Memory B cell (primary cell): ENCODE measurements at regions not wholly inside any gene's neighbourhood (a gene's known extent, or its start where the extent isn't known, plus 50 kb on each side); places are given as distances from the start of the nearest gene placed in this dataset.
"Not testable (repeated sequence)": the region's sequence is repeated elsewhere in the genome, so short reads cannot be mapped to it uniquely, and the experiment has no call there.

Source experiments
- ATAC-seq: fragments of 150-1000 bp; cut with Tn5 transposase; 2 replicates; pipeline ENCODE4 v1.10.0; 2021; ENCODE audit warnings: low read depth, mild to moderate bottlenecking, moderate library complexity
- DNase-seq, 2 donors: peaks; one replicate each; pipeline ENCODE4 v3.0.0; 2022; ENCODE audit warnings: low spot score in 2 of 2
- H3K27ac Mint-ChIP-seq: one replicate; pipeline ENCODE4 v1.8.0; 2022; ENCODE audit warnings: mild to moderate bottlenecking, moderate library complexity, mixed read lengths
- H3K27me3 Mint-ChIP-seq: one replicate; pipeline ENCODE4 v1.8.0; 2022; ENCODE audit warnings: mixed read lengths
- H3K36me3 Mint-ChIP-seq: one replicate; pipeline ENCODE4 v1.8.0; 2022; ENCODE audit warnings: mild to moderate bottlenecking, mixed read lengths
- H3K4me1 Mint-ChIP-seq: one replicate; pipeline ENCODE4 v1.8.0; 2022; ENCODE audit warnings: mixed read lengths
- H3K4me3 Mint-ChIP-seq: one replicate; pipeline ENCODE4 v1.8.0; 2022; ENCODE audit warnings: mild to moderate bottlenecking, moderate library complexity, mixed read lengths
- H3K9me3 Mint-ChIP-seq: one replicate; pipeline ENCODE4 v1.8.0; 2022; ENCODE audit warnings: mixed read lengths

DNA sequence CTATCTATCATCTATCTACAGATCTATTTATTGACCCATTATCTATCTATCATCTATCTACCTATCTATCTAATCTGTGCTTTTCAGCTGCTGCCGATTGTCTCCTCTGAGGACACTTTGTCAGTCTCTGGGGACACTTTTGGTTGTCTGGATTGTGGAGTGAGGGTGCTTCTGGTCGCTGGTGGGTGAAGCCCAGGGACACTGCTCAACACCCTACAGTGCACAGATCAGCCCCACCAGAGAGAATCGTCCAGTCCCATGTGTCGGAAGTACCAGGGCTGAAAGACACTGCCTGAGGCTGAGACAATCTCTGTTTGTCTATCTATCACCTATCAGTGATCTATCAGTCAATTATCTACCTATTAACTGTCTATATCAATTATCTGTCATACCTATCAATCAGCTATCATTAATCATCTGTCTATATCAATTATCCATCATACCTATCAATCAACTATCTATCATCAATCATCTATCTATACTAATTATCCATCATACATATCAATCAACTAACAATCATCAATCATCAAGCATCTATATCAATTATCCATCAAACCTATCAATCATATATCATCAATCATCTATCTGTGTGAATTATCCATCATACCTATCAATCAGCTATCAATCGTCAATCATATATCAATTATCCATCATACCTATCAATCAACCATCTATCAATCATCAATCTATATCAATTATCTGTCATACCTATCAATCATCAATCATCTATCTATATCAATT lies 70.0 kb upstream of the PPP2R3B start:
- Mint-ChIP-seq H3K36me3 (peaks cover 3% of the 10 kb centered on the region), H3K27me3 (peaks cover 17% of the 10 kb centered on the region), H3K4me1 (peaks cover 2% of the 10 kb centered on the region), H3K4me3 (no peak overlapping the region), H3K27ac (no peak overlapping the region), H3K9me3 (peaks cover 14% of the 10 kb centered on the region)
- DNase-seq, result no peak
- no peak for ATAC-seq

GRCh38 chrX:457292-457679 lies 70.6 kb upstream of the PPP2R3B start:
- H3K9me3 Mint-ChIP-seq, result peaks cover 17% of the 10 kb centered on the region
- ATAC-seq (no peak), DNase-seq (no peak)
- no peak overlapping the region for H3K27ac Mint-ChIP-seq
- H3K27me3 Mint-ChIP-seq, result peaks cover 15% of the 10 kb centered on the region
- H3K36me3 Mint-ChIP-seq, result peaks cover 3% of the 10 kb centered on the region
- H3K4me1 Mint-ChIP-seq, result peaks cover 2% of the 10 kb centered on the region
- H3K4me3 Mint-ChIP-seq, result no peak overlapping the region

- Mint-ChIP-seq H3K9me3 (peaks cover 15% of the 10 kb centered on the region), H3K27me3 (peaks cover 8% of the 10 kb centered on the region), H3K4me1 (peaks cover 2% of the 10 kb centered on the region), H3K4me3 (no peak overlapping the region), H3K36me3 (peaks cover 3% of the 10 kb centered on the region), H3K27ac (no peak overlapping the region)
- DNase-seq (no peak), ATAC-seq (no peak)
Measured at GRCh38 chrX:458631-459061, 71.9 kb upstream of the PPP2R3B start.

DNA sequence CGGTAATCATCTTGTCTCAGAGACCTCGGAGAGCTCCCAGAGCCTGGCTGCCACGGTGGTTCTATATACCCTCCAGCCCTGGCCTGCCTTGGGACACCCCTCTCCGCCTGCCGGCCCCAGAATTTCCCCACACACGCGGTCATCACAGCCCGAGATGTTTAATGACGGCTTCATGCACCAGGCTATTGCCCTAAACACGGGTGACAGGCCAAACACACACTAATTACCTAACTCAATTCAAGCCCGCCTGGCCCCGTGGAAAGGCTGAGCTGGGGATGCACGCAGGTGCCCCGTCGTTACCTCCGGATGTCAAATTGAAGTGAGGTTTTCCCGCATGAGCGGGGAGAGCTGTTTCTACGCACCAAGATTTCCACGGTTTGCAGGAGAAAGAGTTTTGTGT lies 72.9 kb upstream of the PPP2R3B start:
- Mint-ChIP-seq H3K9me3 (peaks cover 15% of the 10 kb centered on the region), H3K27ac (no peak overlapping the region), H3K36me3 (peaks cover 3% of the 10 kb centered on the region), H3K4me1 (peaks cover 2% of the 10 kb centered on the region), H3K4me3 (no peak overlapping the region), H3K27me3 (peaks cover 8% of the 10 kb centered on the region)
- ATAC-seq (no peak), DNase-seq (no peak)

DNA sequence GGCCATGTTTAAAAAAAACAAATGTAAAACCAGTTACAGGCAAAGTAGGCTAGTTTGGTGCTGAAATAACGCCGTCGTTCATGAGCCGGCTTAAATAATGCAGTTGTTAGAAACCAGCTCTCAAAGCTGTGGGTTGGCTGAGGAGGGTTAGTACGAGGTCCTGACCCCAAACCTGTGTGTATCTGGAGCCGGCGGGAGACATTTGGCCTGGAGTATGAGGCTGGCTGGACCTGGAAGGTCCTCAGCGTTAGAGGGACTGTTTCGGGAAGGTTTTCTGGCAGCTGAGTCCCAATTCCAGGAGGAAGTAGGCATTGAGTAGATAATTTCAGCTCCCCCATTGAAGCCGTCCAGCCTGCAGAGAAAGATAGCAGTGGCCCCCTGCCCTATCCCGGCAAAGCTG lies 73.4 kb upstream of the PPP2R3B start:
- Mint-ChIP-seq H3K27ac (no peak overlapping the region), H3K27me3 (peaks cover 8% of the 10 kb centered on the region), H3K9me3 (peaks cover 15% of the 10 kb centered on the region), H3K4me1 (peaks cover 2% of the 10 kb centered on the region), H3K4me3 (no peak overlapping the region), H3K36me3 (peaks cover 3% of the 10 kb centered on the region)
- DNase-seq (no peak), ATAC-seq (no peak)

DNA sequence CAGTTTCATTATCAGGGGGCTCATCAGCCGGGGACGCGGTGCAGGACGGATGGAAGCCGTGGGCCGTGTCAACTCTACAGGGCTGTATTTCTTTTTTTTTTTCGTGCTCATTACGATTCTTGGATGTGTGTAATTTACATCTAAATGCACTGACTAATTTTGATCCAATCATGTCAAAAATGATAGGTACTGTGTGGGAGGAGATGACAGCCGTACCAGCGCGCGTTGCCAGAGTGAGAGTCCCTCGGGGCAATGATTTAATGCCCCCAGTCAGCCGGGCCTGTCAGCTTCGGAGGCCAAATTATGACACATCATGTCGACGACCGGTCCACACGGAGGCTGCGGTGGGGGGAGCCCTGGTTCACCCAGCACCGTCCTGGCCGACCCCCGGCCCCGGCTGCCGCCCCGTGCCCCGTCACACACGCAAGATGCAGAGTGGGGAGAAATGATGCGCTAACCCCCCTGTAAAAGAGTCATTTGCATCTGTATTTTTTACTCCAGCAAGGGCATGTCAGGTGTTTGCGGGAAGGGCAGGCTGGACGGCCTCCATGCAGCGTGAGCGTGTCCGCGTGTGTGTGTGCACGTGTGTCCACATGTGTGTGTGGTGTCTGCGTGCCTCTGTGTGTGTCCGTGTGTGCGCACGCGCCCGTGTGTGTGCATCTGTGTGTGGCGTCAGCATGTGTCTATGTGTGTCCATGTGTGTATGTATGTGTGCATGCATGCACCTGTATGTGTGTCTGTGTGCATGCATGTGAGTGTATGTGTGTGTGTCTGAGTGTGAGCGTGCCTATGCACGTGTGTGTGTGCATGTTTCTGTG lies 74.3 kb upstream of the PPP2R3B start:
- no peak overlapping the region for H3K27ac Mint-ChIP-seq

DNA sequence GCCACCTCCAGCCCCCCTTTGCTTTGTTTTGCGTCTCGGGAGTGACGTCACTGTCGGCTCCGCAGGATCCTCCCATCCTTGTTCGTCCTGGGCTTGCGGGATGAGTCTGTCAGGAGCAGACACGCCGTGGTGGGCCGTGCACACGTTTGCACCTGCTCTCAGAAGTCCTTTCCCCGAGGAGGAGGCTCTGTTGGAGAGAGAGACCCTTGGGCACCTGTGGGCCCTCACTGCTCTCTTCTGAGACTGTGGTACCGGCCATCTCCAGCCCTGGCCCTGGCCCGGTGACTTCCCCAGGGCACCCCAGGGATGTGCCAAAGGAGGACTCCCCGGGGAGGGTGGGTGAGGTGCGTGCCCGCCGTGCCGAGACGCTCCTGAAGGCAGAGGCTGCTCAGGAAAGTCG lies 76.1 kb upstream of the PPP2R3B start:
- Mint-ChIP-seq H3K4me3 (no peak overlapping the region), H3K27me3 (no peaks in the 10 kb centered on the region), H3K27ac (no peak overlapping the region), H3K9me3 (peaks cover 12% of the 10 kb centered on the region), H3K36me3 (no peaks in the 10 kb centered on the region), H3K4me1 (peaks cover 2% of the 10 kb centered on the region)
- ATAC-seq (no peak), DNase-seq (no peak)

More for the DNA sequence above, 74.3 kb upstream of the PPP2R3B start:
- Mint-ChIP-seq H3K4me1 (peaks cover 2% of the 10 kb centered on the region), H3K4me3 (no peak overlapping the region), H3K9me3 (peaks cover 14% of the 10 kb centered on the region), H3K27me3 (peaks cover 7% of the 10 kb centered on the region), H3K36me3 (peaks cover 2% of the 10 kb centered on the region)
- DNase-seq (no peak), ATAC-seq (no peak)

DNA sequence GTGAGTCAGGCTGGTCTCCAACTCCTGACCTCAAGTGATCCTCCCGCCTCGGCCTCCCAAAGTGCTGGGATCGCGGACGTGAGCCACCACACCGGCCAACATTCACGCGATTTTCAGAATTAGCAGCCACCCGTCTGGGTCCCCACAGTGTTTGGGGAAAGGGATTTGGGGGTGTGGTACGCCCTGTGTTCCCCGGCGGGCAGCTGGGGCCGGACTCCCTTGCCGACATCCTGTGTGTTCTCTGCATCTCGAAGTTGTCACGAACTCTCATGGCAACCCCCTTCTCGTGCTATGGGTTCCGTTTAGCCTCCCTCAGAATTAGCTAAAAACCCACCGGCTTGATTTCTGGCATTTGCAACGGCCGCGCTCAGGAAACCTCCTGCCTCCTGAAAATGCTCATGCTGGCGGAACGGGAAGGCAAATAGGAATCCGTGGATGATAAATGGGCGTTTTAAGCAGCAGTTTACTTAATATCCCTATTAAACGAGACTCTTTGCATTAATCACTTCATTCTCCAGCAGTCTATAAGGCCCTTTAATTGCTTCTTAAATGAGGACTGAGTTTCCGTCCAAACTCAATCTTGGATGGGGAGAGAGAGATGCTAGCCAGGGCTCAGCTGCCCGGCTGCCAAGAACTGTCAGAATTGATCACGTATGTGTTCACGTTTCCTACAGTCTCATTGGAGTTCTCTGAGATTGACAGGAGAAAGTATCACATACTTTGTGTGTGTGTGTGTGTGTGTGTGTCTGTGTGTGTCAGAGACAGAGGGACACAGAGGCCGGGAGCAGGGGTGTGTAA lies 78.9 kb upstream of the PPP2R3B start:
- Mint-ChIP-seq H3K27ac (no peak overlapping the region), H3K4me1 (peaks cover 2% of the 10 kb centered on the region), H3K27me3 (no peaks in the 10 kb centered on the region), H3K36me3 (no peaks in the 10 kb centered on the region), H3K9me3 (peaks cover 12% of the 10 kb centered on the region), H3K4me3 (no peak overlapping the region)
- ATAC-seq, result no peak
- DNase-seq, result no peak

DNA sequence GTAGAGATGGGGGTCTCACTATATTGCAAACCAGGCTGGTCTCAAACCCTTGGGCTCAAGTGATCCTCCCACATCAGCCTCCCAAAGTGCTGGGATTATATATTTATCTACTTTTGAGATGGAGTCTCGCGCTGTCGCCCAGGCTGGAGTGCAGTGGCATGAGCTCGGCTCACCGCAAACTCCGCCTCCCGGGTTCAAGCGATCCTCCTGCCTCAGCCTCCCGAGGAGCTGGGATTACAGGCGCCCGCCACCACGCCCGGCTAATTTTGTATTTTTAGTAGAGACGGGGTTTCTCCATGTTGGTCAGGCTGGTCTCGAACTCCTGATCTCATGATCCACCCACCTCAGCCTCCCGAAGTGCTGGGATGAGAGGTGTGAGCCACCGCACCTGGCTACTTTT lies 80.1 kb upstream of the PPP2R3B start:
- not testable (repeated sequence) for H3K4me3 Mint-ChIP-seq, H3K27ac Mint-ChIP-seq, H3K27me3 Mint-ChIP-seq, ATAC-seq, H3K4me1 Mint-ChIP-seq, H3K36me3 Mint-ChIP-seq, DNase-seq, H3K9me3 Mint-ChIP-seq

DNA sequence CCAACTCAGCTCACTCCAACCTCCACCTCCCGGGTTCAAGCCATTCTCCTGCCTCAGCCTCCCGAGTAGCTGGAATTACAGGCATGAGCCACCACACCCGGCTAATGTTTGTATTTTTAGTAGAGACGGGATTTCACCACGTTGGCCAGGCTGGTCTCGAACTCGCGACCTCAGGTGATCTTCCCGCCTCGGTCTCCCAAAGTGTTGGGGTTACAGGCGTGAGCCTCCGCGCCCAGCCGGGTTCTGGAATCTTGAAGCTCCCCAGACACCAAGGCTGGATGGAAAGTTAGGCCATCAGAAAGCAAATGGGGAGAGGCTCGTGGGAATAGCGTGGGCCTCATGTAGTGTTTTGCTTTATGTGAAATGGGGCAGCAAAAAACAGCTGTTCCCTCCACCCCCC lies 81.0 kb upstream of the PPP2R3B start:
- not testable (repeated sequence) for H3K4me3 Mint-ChIP-seq, H3K36me3 Mint-ChIP-seq, ATAC-seq, DNase-seq, H3K4me1 Mint-ChIP-seq, H3K27me3 Mint-ChIP-seq, H3K9me3 Mint-ChIP-seq, H3K27ac Mint-ChIP-seq

DNA sequence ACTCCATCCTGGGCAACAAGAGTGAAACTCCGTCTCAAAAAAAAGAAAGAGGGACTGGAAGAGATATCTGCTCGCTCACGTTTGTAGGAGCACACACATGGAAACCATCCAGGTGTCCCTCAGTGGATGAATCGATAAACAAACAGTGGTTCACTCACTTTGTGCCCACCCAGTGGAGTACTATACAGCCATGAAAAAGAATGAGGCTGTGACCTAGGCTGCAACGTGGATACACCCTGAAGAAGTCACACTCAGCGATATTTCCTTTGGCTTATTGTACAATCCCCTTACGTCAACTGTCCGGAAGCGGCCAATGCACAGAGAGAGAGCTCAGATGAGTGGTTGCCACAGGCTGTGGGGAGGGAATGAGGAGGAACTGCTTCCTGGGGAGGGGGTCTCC lies 82.3 kb upstream of the PPP2R3B start:
- ATAC-seq (no peak), DNase-seq (no peak)
- Mint-ChIP-seq H3K4me1 (no peaks in the 10 kb centered on the region), H3K27me3 (no peaks in the 10 kb centered on the region), H3K36me3 (peaks cover 4% of the 10 kb centered on the region), H3K27ac (no peak overlapping the region), H3K9me3 (peaks cover 7% of the 10 kb centered on the region), H3K4me3 (no peak overlapping the region)

DNA sequence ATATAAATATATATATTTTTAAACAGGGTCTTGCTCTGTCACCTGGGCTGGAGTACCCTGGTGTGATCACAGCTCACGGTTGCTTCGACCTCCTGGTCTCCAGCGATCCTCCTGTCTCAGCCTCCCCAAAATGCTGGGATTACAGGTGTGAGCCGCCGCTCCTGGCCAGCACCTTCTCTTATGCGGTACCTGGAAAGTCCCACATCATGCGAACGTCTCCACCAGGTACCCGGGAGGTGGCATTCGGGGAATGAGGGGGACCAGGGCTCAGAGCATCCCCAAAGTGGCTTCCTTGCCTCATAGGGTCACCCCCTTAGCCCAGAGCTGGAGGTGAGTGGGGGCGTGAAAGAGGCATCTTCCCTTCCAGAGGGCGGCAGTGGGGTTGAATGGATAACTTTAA lies 84.0 kb upstream of the PPP2R3B start:
- no peak for DNase-seq
- no peak for ATAC-seq
- no peaks in the 10 kb centered on the region for H3K4me1 Mint-ChIP-seq
- H3K27me3 Mint-ChIP-seq, result peaks cover 1% of the 10 kb centered on the region
- H3K4me3 Mint-ChIP-seq, result no peak overlapping the region
- H3K36me3 Mint-ChIP-seq, result peaks cover 4% of the 10 kb centered on the region
- no peak overlapping the region for H3K27ac Mint-ChIP-seq
- peaks cover 7% of the 10 kb centered on the region for H3K9me3 Mint-ChIP-seq

DNA sequence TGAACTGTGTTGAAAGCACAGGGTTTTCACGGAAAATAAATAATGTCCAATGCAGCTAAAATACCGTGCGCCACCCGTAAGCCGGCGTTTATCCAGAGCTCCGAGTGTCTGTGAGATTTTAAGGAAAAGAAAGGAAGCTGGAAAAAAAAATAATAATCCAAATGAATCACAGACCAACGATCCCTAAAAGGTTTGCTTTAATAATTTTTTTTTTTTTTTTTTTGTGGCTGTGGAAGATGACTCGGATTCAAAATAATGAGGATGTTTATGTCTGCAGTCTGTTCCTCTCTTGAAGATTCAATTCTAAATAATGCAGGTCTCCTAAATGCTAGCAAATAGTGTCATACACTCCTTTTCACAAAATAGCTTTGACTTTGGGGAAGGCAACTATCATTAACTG lies 84.6 kb upstream of the PPP2R3B start:
- ATAC-seq (no peak), DNase-seq (no peak)
- Mint-ChIP-seq H3K4me3 (no peak overlapping the region), H3K27me3 (peaks cover 1% of the 10 kb centered on the region), H3K36me3 (peaks cover 4% of the 10 kb centered on the region), H3K27ac (no peak overlapping the region), H3K9me3 (peaks cover 7% of the 10 kb centered on the region), H3K4me1 (no peaks in the 10 kb centered on the region)

GRCh38 chrX:472275-472674 lies 85.6 kb upstream of the PPP2R3B start:
- not testable (repeated sequence) for H3K4me3 Mint-ChIP-seq, H3K9me3 Mint-ChIP-seq, ATAC-seq, H3K27ac Mint-ChIP-seq, H3K4me1 Mint-ChIP-seq, H3K27me3 Mint-ChIP-seq, DNase-seq, H3K36me3 Mint-ChIP-seq
